GM20000 (cell line): ENCODE measurements at regions not wholly inside any gene's neighbourhood (a gene's known extent, or its start where the extent isn't known, plus 50 kb on each side); places are given as distances from the start of the nearest gene placed in this dataset.
"Not testable (repeated sequence)": the region's sequence is repeated elsewhere in the genome, so short reads cannot be mapped to it uniquely, and the experiment has no call there.

Experiments used
- DNase-seq: peaks from one replicate; pipeline ENCODE4 v3.0.0; 2012; ENCODE audit warnings: low spot score
- CTCF ChIP-seq: IDR thresholded peaks from 2 replicates; pipeline ENCODE4 v1.5.1; 2012; ENCODE audit warnings: mild to moderate bottlenecking, control low read depth; ENCODE audit errors: extremely low read depth, missing control alignments

- DNase-seq, result no peak
- no peak for TF ChIP-seq CTCF
Observed at GRCh38 chr3:89908711-89909213, 801.3 kb downstream of the EPHA3 start.

GRCh38 chr3:89912031-89912430 lies 804.6 kb downstream of the EPHA3 start:
- no peak for DNase-seq
- TF ChIP-seq CTCF, result no peak

GRCh38 chr3:89923921-89924610 lies 816.6 kb downstream of the EPHA3 start:
- no peak for TF ChIP-seq CTCF
- DNase-seq, result no peak

GRCh38 chr3:89925976-89926375 lies 818.6 kb downstream of the EPHA3 start:
- TF ChIP-seq CTCF, result no peak
- DNase-seq, result no peak

- TF ChIP-seq CTCF, result no peak
- DNase-seq, result no peak
Observed at GRCh38 chr3:89932882-89933281, 825.5 kb downstream of the EPHA3 start.

- DNase-seq, result not testable (repeated sequence)
Observed at GRCh38 chr3:89944461-89944860, 837.0 kb downstream of the EPHA3 start.

- DNase-seq, result no peak
- TF ChIP-seq CTCF, result no peak
Observed at GRCh38 chr3:89946884-89947283, 839.5 kb downstream of the EPHA3 start.

- no peak for TF ChIP-seq CTCF
- DNase-seq, result no peak
Observed at GRCh38 chr3:89947337-89947954, 840.0 kb downstream of the EPHA3 start.
